ENCODE measurements at regions not wholly inside any gene's neighbourhood (a gene's known extent, or its start where the extent isn't known, plus 50 kb on each side); places are given as distances from the start of the nearest gene placed in this dataset.

DNA sequence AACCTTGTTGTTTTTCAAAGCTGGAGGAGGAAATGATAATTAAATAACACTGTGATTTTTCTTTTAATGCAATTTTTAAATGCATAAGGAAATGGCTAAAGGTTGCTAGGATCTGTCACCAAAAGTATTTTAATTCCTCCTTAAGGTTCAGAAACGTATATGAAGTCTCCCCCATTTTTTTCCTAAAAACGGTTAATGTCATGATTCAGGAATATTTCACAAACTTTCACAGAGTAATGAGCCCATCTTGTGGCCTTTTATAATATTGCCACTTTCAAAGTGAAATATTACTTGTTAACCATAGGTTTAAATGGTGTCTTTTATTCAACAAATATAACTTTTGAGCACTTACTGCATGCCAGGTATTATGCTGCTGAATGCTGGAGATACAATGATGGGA is 99.5 kb upstream of the USP38 start:
- Histone ChIP-seq H3K9ac (ENCODE audit: low read length) (no peak overlapping the region), H3K79me2 (ENCODE audit: low read length) (no peaks in the 10 kb centered on the region), H3K36me3 (replicated peaks; ENCODE audit: insufficient read depth, low read length) (no peaks in the 10 kb centered on the region), H3F3A (ENCODE audit: insufficient read depth, low read length) (no peaks in the 10 kb centered on the region), H3K9me3 (replicated peaks; ENCODE audit: insufficient read depth, low read length) (no peaks in the 10 kb centered on the region), H3K27me3 (replicated peaks; ENCODE audit: insufficient read depth, low read length) (no peaks in the 10 kb centered on the region), H3K4me3 (ENCODE audit: low read length) (no peak overlapping the region), H3K4me1 (ENCODE audit: low read length) (no peaks in the 10 kb centered on the region; the same call in 1 of the 2 replicates), H4K20me1 (ENCODE audit: insufficient read depth, low read length) (no peaks in the 10 kb centered on the region), H3K27ac (ENCODE audit: low read length) (no peak overlapping the region), H3K4me2 (ENCODE audit: low read depth, low read length) (no peak overlapping the region), H2AFZ (ENCODE audit: low read length) (no peak overlapping the region), H3K9me2 (replicated peaks; ENCODE audit: insufficient read depth, low read length) (no peaks in the 10 kb centered on the region)
- no peak for TF ChIP-seq EZH2phosphoT487 (IDR thresholded peaks at IDR 0.05; ENCODE audit: low read length)
- TF ChIP-seq EZH2 (optimal IDR thresholded peaks at IDR 0.05; ENCODE audit: low read depth, low read length), result no peak
- TF ChIP-seq CTCF (IDR thresholded peaks at IDR 0.05; ENCODE audit: low read length), result peak; percentile 33
- no peak for DNase-seq

GRCh38 chr4:143085659-143086058 is 99.1 kb upstream of the USP38 start:
- H3K79me2 ChIP-seq (ENCODE audit: low read length), result no peaks in the 10 kb centered on the region
- H3K4me1 ChIP-seq (ENCODE audit: low read length), result no peaks in the 10 kb centered on the region; the same call in 1 of the 2 replicates
- no peaks in the 10 kb centered on the region for H3K9me3 ChIP-seq (replicated peaks; ENCODE audit: insufficient read depth, low read length)
- DNase-seq, result no peak
- no peaks in the 10 kb centered on the region for H3K9me2 ChIP-seq (replicated peaks; ENCODE audit: insufficient read depth, low read length)
- no peaks in the 10 kb centered on the region for H4K20me1 ChIP-seq (ENCODE audit: insufficient read depth, low read length)
- H3K4me3 ChIP-seq (ENCODE audit: low read length), result no peak overlapping the region
- H3K9ac ChIP-seq (ENCODE audit: low read length), result no peak overlapping the region
- H3K27ac ChIP-seq (ENCODE audit: low read length), result no peak overlapping the region
- no peaks in the 10 kb centered on the region for H3F3A ChIP-seq (ENCODE audit: insufficient read depth, low read length)
- no peaks in the 10 kb centered on the region for H3K36me3 ChIP-seq (replicated peaks; ENCODE audit: insufficient read depth, low read length)
- H2AFZ ChIP-seq (ENCODE audit: low read length), result no peak overlapping the region
- H3K27me3 ChIP-seq (replicated peaks; ENCODE audit: insufficient read depth, low read length), result no peaks in the 10 kb centered on the region
- H3K4me2 ChIP-seq (ENCODE audit: low read depth, low read length), result no peak overlapping the region
- TF ChIP-seq EZH2 (optimal IDR thresholded peaks at IDR 0.05; ENCODE audit: low read depth, low read length) (no peak), EZH2phosphoT487 (IDR thresholded peaks at IDR 0.05; ENCODE audit: low read length) (no peak), CTCF (IDR thresholded peaks at IDR 0.05; ENCODE audit: low read length) (no peak)

- Histone ChIP-seq H3K9ac (ENCODE audit: low read length) (no peak overlapping the region), H3K4me1 (ENCODE audit: low read length) (no peaks in the 10 kb centered on the region), H4K20me1 (ENCODE audit: insufficient read depth, low read length) (no peaks in the 10 kb centered on the region), H3K36me3 (replicated peaks; ENCODE audit: insufficient read depth, low read length) (no peaks in the 10 kb centered on the region), H3K4me3 (ENCODE audit: low read length) (no peak overlapping the region), H3K9me3 (replicated peaks; ENCODE audit: insufficient read depth, low read length) (no peaks in the 10 kb centered on the region), H3K4me2 (ENCODE audit: low read depth, low read length) (no peak overlapping the region), H3K9me2 (replicated peaks; ENCODE audit: insufficient read depth, low read length) (no peaks in the 10 kb centered on the region), H3K27ac (ENCODE audit: low read length) (no peak overlapping the region), H3F3A (ENCODE audit: insufficient read depth, low read length) (no peaks in the 10 kb centered on the region), H3K79me2 (ENCODE audit: low read length) (no peaks in the 10 kb centered on the region), H3K27me3 (replicated peaks; ENCODE audit: insufficient read depth, low read length) (no peaks in the 10 kb centered on the region), H2AFZ (ENCODE audit: low read length) (no peak overlapping the region)
- no peak for DNase-seq
- no peak for TF ChIP-seq EZH2 (optimal IDR thresholded peaks at IDR 0.05; ENCODE audit: low read depth, low read length)
- no peak for TF ChIP-seq EZH2phosphoT487 (IDR thresholded peaks at IDR 0.05; ENCODE audit: low read length)
- TF ChIP-seq CTCF (IDR thresholded peaks at IDR 0.05; ENCODE audit: low read length), result no peak
These were observed 95.4 kb upstream of the USP38 start for GRCh38 chr4:143089291-143089690.

All from MM.1S (cell line).